ENCODE measurements at regions not wholly inside any gene's neighbourhood (a gene's known extent, or its start where the extent isn't known, plus 50 kb on each side); places are given as distances from the start of the nearest gene placed in this dataset.

DNA sequence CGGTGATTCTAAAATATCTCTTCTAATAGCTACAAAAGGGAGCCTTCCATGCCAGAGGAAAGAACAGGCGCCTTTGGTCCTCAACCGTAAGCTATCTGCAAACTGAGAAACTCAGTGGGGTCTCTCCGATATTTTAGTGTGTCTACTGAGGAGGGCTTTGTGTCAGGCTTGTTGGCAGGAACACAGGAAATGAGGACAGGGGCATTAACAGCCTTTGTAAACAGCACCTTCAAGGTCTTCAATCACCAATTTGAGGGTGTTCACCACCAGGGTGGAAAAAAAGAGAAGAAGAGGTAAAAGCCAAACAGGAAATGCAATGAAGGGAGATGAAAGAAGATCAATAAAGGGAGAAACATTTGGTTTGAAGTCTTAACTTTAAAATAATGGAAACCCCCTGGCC is 580.1 kb upstream of the SALL1 start:
- DNase-seq (ENCODE audit: low spot score) = no peak
- intact Hi-C loops (cut with DNase I) = no loop called here

DNA sequence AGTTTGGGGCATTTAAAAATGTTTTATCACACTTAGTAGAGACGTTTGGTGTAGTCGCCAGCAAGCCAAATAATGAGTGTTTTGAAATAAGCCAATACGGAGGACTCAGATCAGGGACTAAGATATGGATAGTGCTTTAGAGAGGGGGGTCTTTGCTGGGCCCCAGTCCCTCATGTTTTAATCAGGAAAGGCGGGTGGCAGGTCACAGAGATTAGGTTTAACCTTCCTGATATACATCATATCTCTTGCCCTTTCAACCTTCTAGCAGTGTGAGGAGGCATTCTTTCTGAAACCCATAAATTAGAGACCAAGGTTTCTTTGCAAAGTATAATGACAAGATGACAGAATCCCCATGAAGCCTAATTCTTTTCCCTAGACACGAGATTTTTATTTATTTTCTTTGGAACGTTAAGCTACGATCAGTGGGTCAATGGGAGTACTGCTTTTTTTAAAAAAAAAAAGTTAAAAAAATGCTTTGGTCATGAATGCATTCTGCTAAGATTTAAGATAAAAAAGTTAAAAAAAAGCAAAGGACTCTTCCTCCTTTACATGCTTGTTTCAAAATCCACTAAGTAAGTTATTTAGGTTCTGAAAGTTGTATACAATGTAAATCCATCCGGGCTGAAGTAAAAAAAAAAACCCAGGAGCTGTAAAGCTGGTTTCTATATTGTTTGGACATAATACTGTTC is 572.1 kb upstream of the SALL1 start:
- intact Hi-C loops (cut with DNase I) = no loop called here
- no peak for DNase-seq (ENCODE audit: low spot score)

DNA sequence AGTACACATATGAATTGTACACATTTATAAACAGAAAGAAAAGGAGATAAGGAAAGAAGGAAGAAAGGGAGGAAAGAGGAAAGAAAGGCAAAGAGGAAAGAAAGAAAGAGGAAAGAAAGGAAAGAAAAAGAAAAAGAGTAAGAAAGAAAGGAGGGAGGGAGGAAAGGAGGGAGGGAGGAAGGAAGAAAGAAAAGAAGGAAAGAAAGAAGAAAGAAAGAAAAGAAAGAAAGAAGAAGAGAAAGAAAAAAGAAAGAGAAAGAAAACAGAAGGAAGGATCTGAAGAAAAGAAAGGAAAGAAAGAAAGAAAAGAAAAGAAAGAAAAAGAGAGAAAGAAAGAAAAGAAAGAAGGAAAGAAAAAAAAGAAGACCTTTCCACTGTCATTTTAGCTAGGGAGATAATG is 571.4 kb upstream of the SALL1 start:
- intact Hi-C loops (cut with DNase I) = no loop called here
- no peak for DNase-seq (ENCODE audit: low spot score)

DNA sequence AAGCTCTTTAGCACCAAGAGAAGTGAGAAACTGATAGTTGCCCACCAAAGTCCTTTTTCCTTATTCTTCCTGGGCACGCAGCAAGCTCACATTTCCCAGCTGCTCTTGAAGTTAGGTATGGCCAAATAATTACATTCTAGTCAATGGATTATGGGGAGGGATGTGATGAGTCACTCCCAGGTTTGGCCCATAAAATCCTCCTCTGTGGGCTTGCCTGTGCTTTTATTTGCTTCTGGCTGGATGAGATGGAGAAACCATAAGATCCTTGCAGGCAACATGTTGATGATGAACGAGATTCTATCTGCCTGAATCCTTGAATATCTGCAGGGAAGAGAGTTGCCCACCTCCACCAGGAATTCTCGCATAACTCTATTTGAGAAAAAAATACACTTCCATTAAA is 568.3 kb upstream of the SALL1 start:
- no peak for DNase-seq (ENCODE audit: low spot score)
- intact Hi-C loops (cut with DNase I) = no loop called here

DNA sequence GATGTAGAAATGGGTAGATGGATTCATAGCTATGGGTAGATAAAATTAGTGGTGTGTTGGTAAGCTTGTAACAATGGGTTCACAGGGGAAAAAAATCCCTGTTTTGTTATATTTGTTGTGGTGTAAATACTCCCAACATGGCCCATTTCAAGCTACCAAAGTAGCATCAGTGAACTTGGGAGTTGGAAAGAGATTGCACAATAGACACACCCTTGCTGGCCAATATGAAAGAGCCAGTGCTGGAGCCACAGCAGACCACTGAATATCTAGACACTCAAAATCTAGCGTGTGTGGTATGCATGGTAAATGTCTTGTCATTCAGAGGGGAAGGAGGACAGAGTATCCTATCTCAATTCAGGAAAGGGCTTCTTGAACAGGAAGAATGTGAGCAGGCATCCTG is 565.1 kb upstream of the SALL1 start:
- intact Hi-C loops (cut with DNase I) = no loop called here
- no peak for DNase-seq (ENCODE audit: low spot score)

DNA sequence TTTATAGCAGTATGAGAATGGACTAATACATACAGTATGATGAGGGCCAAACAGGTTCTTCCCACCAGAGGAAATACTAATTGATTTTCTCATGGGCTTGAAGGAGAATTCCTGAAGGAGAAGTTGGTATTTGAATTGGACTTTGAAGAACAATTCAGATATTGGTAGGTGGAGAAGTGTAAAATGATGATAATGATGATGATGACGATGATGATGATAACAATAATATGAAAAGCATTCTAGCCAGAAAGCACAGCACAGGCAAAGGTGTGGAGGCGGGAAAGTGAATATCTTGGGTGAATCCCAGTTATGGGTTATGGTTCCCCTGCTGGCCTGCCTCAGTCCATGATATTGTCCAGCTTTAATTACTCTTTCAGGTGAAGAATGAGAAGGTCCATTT is 562.4 kb upstream of the SALL1 start:
- no peak for DNase-seq (ENCODE audit: low spot score)
- intact Hi-C loops (cut with DNase I) = no loop called here

DNA sequence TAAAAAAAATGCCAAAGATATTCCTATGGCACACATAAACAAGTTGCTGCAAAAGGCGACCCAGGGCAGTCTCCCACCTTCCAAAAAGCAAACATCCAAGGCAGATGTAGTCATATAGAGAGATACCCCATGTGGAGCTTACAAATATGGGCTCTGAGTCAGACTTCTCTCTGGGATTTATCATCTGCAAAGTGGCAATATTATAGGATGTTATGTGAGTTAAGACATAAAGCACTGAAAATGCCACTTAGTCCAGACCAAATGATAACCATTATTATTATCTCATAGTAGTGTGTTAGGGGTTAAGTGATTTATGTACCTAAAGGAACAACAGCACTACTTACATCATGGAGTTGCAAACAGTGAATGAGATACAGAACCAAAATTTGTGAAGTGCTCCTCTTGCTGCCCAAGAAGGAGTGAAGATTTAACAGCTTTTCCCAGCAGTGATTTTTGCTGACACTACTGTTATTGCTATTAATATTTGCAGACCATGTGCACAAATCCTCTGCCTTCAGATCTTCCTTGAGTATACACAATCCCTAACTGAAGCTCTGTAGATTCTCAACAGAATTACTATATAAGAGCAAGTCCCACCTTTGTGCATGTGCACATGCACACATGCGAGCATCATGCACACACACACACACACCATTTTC is 560.0 kb upstream of the SALL1 start:
- no peak for DNase-seq (ENCODE audit: low spot score)
- intact Hi-C loops (cut with DNase I) = no loop called here

DNA sequence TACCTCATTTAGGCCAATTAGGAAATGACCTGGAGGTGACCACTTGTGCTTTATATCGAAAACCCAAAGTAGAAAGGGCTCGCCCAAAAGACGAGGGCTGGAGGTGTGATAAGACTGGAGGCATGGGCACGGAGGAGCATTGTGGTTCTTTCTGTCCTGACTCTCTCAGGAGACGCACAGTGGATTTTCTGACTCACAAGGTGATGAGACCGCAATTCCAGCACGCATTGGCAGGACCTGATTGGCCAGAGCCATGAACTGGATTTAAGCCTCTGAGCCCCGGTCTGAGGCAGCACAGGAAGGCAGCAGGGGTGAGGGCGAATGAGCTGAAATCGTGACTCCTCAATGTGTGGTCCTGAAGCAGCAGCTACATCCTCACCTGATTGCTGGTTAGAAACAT is 559.1 kb upstream of the SALL1 start:
- DNase-seq (ENCODE audit: low spot score) = no peak
- intact Hi-C loops (cut with DNase I) = no loop called here

DNA sequence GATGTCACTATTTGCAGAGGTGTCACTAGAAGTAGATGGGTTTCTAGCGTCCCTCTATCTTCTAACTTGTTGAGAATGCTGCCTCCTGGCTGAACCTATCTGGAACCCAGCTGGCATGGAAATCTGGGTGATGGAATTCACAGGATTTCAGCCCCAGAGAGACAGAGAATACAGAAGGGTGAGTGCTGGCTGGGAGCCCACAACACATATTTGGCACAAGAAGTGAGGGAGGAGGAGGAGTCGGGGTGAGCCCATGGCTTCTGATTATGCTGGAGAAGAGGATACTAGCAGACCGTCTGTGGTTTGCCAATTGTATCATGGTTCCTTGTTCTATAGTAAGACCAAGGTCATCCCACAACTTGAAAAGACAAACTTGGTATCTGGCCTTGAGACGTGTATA is 557.8 kb upstream of the SALL1 start:
- intact Hi-C loops (cut with DNase I) = no loop called here

DNA sequence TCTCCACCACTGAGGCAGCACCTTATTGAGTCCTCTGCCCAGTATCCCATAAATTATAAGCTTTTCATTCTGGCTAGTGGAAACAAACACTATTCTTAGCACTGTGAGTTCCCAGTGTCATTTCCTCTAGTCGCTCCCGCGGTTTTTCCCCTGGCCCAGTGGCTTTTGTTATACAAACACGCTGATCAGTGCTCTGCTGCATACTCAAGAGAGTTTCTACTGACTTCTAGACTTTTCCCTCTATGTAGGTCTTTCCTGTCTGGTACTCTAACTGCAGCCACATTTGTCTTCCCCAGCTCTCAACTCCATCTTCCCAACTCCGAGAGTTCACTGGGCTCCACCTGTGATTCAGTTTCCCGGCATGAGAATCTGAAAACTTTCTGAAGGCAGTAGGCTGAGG is 556.6 kb upstream of the SALL1 start:
- DNase-seq (ENCODE audit: low spot score) = no peak
- intact Hi-C loops (cut with DNase I) = no loop called here

More for the DNA sequence above, 557.8 kb upstream of the SALL1 start:
- no peak for DNase-seq (ENCODE audit: low spot score)

DNA sequence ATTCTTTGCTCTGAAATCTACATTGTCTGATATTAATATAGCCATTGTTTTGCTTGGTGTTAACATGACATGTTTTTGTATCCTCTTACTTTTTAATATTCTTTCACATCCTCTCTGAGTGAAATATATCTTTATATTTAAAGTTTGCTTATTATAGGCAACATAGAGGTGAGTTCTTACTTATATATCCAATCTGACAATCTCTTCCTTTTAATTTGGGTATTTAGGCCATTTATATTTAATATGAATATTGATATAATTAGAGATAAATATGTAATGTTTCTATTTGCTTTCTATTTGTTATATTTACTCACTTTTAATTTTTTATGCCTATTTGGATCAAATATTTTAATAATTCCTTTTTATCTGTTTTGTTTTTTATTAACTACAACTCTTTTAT is 554.1 kb upstream of the SALL1 start:
- no peak for DNase-seq (ENCODE audit: low spot score)
- intact Hi-C loops (cut with DNase I) = no loop called here

DNA sequence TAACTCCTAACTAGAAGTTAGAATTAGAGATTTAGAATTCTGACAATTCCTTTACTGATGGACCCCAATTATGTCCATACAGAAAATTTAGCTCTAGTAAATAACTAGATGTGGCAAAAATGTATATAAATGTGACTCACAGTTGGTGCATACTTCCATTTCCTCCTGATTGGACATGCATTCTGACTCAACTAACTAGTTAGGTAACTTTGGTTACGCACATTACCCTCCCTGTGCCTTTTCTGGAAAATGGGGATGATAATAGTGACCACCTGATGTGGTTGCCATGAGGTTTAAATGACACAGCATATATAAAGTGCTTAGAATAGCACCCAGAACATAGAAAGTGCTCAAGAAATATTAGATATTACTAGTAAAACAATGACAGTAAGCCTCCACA is 550.0 kb upstream of the SALL1 start:
- intact Hi-C loops (cut with DNase I) = no loop called here
- no peak for DNase-seq (ENCODE audit: low spot score)

DNA sequence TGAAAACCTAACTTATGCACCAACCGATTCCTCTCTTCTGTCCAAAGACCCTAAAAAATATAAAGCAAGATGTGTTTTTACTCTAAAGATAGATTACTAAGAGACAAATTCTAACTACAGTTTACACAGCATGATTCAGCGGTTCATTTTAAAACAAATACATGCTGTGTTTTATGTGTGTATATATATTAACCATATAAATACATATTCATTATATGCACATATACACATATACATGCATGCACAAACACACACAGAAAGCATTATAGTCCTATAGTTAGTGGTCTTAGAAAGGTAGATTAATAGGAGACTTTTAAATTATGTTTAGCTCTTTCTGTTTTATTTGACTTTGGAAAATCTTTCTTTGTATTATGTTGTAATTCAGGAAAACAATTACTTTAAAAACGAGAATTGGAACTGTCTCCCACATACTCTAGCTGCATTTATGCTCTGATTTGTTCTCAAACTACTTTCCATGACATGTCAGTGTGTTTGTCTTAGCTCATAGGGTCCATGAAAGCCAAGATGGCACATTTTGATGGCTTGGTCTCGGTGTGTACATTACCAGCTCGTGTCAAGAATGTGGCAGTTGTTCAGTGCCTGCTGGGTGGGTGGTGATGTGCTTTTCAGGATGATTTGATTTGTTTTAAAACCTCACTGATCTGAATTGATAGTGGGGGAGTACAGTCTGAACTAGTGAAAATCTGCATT is 548.8 kb upstream of the SALL1 start:
- no peak for DNase-seq (ENCODE audit: low spot score)
- intact Hi-C loops (cut with DNase I) = no loop called here

DNA sequence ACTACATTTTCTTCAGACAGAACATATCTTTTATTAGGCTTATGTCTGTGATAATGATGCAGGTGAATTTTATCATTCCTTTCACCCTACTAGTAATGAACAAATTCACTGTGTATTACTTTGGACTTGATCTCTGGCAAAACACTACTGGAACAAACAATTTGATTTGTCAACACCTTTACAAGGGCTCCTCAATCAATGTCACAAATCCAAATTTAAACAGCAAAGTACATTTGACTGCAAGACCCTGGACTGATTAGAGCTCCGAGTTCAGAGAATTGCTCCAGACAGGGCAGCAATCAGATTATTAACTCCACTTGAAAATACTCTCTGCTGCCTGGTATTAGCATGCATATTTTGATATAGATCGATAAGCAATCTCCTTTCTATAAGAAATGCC is 547.6 kb upstream of the SALL1 start:
- intact Hi-C loops (cut with DNase I) = no loop called here
- DNase-seq (ENCODE audit: low spot score) = no peak

DNA sequence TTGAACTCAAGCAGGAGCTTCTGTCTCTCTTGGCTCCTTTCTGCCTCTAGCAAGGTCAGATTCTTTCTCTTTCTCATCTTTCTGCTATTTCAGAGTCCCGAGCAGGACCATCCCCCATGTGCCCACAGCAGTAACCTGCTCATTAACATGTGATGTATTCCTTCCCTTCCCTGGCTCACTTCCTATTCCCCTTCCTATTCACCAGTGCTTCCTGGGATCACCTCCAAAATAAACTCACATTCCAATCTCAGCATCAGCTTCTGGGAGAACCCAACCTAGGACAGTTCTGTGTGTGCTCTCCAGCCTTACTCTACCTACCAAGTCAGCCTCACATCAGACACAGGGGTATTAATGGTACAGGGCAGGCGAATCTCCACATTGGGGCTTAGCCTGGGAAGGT is 546.4 kb upstream of the SALL1 start:
- intact Hi-C loops (cut with DNase I) = no loop called here
- no peak for DNase-seq (ENCODE audit: low spot score)

DNA sequence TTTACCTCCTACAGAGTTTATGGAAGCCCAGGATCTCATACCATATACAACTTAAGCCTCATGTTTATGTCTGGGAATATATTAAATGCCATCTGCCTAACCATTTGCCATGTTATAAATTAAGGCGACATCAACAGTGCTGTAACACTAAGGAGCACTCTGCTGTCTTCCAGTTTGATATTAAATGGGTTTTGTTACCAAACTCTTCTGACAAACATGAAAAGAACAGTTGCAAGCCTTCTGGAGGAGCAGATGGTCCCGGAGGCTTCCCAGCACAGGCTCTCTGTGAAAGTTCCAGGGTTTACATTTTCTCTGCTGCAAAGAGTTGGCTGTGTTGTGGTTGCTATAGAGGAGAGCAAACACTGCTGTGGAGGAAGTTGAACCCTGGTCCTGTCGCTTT is 545.3 kb upstream of the SALL1 start:
- intact Hi-C loops (cut with DNase I) = no loop called here
- DNase-seq (ENCODE audit: low spot score) = no peak

DNA sequence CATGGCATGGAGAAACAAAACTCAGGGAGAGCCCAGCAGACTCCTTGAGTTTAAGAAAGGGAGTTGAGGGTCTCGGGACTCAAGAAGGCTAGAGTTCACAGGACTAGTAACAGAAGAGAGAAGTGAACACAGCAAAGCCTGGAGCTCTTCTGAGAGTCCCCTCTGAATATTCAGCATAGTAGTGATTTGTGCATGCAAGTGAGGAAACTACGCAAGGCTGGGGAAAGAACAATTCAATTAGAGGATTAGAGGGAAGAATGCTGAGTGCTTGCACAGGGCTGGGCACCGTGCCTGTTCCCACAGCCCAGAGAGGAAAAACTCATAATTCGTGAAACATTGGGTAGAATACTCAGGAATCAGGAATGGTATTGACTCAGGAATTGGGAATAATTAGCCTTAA is 540.0 kb upstream of the SALL1 start:
- no peak for DNase-seq (ENCODE audit: low spot score)
- intact Hi-C loops (cut with DNase I) = no loop called here

DNA sequence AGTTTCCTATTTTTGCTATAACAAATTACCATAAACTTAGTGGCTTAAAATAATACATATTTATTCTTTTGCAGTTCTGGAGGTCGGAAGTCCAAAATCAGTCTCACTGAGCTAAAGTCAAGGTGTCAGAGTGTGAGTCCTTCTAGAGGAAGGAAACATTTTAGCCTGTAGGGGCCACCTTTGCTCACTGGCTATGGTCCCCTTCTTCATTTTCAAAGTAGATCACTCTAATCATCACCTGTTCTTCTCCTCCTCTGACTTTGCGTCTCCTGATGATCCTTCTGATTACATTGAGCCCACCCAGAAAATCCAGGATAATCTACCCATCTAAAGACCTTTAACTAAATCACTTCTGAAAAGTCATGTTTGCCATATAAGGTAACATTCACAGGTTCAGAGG is 534.4 kb upstream of the SALL1 start:
- intact Hi-C loops (cut with DNase I) = no loop called here
- DNase-seq (ENCODE audit: low spot score) = no peak

DNA sequence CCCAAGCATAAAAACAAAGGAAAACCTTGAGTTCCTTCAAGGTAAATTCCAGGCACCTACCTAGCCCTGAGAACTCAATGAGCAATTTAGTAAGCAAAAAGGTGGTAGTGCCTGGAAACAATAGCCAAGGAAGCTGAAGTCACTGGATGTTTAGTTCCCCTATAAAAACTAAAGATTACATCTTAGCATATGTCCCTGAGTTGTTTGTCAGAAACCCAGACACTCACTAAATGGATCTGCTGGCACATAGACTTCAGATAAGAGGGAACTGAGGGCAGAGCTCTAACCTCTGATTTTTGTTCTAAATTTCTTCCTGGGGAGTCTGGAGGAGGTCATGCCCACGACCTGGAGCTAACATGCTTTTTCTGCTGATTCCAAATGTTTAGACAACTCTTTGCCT is 532.8 kb upstream of the SALL1 start:
- intact Hi-C loops (cut with DNase I) = no loop called here
- DNase-seq (ENCODE audit: low spot score) = no peak

DNA sequence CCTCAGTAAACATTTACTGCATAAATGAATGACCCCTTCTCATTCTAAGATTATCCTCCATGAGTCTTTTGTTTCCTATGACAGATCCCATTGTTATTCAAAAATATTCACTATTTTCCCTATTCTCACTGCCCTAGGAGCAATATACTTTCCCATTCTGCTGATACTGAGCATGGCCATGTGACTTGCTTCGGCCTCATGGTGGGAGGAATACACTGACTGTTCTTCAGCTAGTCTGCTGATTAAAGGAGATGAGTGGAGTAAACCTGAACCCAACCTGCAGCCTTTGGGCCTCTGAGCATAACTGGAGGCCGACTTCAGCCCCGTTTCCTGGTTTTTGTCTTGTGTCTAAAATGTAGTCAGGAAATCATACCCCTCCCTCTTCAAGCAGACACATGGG is 531.8 kb upstream of the SALL1 start:
- intact Hi-C loops (cut with DNase I) = no loop called here
- no peak for DNase-seq (ENCODE audit: low spot score)

DNA sequence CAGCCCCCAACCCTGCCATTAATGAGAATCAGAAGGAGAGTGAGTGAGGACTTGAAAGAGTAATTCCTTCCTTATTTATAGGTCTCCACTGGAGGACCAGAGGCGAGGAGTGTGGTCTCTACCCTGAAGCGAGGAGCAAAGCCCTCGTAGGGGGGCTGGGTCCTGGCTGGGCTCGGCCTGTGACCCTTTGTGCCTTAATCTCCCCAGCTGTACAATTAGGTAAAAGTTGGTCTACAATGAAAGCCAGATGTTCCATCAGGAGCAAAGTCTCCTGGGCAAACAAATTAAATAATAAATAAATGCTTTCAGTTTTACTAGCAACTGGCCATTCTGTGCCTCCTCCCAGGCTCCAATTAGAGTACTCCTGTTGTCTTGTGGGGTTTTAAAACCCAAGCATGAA is 523.5 kb upstream of the SALL1 start:
- DNase-seq (ENCODE audit: low spot score) = no peak
- intact Hi-C loops (cut with DNase I) = no loop called here
